HG03520 (cell line): ENCODE measurements at regions not wholly inside any gene's neighbourhood (a gene's known extent, or its start where the extent isn't known, plus 50 kb on each side); places are given as distances from the start of the nearest gene placed in this dataset.
"Not testable (repeated sequence)": the region's sequence is repeated elsewhere in the genome, so short reads cannot be mapped to it uniquely, and the experiment has no call there.

ENCODE experiments used
- ATAC-seq: cut with Tn5 transposase; IDR thresholded peaks from one replicate; pipeline ENCODE4 v1.9.1; 2021; ENCODE audit warnings: mild to moderate bottlenecking, moderate library complexity; ENCODE audit not compliant: unreplicated experiment

DNA sequence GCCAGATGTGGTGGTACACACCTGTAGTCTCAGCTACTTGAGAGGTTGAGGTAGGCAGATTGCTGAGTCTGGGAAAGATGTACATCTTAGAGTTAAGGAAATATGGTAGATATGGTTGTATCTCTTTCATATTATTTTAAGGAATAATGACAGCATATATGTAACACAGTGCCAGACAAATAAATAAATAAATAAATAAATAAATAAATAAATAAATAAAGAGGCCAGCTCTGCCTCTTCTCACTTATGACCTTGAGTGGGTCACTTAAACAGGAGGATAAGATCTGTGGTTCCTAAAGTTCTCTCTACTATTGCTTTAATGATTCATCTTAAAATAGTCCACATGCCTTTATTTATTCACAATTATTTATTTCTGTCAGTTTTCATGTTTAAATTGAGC lies 890.9 kb upstream of the TENM4 start:
- ATAC-seq, result no peak

DNA sequence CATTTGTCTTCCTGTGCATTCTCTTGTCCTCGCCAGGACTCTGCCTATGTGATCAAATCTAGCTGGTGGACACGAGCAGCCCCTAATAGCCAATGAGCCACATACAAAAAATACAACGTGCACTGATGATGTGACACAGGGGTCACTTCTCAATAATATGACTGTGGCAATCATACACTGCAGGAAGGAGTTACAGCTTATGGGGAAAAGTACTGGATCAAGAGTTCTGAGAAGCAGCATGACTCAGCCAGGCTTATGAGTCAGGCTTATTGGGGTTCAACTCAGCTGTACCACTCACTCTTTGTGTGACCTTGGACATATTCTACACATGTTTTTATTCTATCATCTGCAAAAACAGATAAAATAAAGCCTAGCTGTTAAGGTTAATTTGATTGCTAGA lies 889.4 kb upstream of the TENM4 start:
- no peak for ATAC-seq

DNA sequence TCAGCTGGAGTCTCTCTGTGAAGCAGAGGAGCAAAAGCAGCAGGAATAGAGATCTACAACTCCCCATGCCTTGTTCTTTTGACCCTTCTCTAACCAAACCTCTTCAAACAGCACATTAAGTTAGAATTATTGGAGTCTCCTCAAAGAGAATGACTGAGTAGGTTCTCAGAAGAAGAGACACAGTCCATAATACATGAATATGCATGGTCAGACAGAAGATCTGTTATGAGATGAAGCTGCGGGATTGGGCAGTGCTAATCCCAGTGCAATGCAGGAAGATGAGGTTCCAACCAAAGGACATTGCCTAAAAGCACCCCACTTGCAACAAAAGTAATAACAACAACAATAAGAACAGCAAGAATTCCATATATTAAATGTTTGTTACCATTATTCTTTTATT lies 887.9 kb upstream of the TENM4 start:
- ATAC-seq, result no peak

DNA sequence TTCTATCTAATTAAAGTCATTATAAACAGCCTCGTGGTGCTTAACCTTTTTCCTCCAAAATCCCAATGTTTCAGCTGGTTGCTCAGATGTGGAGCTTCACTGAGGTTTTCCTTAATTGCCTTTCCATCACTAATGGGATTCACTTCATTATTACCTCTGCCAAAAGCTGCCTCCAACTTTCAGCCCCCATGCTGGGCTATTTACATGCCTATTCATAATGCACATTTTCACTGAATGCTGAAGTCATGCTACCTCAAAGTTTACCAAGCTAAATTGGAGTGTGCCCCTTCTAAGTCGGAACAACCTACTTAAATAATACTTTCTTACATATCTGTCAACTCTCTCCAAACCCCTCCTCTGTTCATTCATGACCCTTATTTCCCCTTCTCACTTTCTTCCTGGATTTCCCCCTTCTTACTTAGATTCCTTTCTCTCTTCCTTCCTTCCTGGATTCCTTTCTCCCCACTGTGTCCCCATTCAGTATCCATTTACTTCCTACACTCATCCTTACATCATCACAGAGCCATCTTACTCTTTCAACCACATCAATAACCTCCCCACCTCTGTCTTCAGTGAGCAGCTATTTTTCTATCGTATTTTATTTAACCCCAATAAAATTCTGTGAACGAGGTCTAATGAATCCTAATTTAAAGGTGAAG lies 887.3 kb upstream of the TENM4 start:
- no peak for ATAC-seq

DNA sequence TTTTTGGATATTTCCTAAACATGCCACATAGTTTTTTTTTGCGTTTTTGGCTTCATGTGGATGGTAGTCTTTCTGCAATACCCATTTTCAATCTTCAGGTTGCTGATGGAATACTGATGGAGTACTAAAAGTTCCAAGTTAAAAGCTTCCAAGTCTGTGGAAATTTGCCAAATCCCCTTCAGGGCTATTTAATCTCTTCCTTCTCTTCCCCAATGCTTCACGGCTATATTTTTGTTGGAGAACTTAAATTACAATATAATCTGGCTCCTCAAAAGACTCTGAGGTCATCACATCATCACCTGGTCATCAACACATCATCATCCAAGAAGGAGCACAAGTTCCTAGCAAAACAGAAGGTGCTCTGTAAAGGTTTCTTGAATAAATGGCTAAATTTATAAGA lies 881.0 kb upstream of the TENM4 start:
- no peak for ATAC-seq

DNA sequence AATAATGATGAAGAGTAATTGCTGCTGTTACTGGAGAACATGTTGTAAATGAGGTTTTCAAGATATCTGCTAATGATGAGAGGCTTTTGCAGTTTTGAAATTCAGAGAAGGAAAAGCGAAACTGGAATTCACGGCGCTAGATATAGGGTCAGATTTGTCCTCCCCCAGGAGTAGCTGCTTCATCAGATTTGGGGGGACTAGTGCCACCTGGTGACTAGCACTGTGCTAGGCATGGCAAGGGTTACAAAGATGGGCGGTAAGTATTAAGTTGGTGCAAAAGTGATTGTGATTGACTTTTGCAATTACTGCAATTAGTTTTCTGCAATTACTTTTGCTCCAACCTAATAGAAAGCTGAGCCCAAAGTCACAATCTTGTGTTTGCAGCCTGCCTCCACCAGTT lies 879.9 kb upstream of the TENM4 start:
- no peak for ATAC-seq

DNA sequence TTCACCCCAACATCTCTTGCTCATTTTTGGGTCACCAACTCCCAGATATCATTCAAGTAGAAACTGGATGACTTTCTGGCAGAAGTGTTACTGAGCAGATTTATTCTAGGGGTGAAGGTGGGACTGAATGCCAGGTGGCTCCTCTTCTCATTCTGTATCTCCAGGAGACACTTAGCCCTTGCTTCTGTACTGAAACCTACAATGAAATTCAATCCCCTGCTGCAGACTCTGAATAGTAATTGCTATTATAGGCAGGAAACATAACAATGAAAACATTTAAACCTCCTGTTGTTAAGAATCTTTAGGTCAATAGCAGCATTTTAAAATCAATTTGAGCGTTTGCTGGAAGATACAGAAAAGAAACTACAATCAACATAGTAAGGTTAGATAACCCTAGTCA lies 879.4 kb upstream of the TENM4 start:
- no peak for ATAC-seq

DNA sequence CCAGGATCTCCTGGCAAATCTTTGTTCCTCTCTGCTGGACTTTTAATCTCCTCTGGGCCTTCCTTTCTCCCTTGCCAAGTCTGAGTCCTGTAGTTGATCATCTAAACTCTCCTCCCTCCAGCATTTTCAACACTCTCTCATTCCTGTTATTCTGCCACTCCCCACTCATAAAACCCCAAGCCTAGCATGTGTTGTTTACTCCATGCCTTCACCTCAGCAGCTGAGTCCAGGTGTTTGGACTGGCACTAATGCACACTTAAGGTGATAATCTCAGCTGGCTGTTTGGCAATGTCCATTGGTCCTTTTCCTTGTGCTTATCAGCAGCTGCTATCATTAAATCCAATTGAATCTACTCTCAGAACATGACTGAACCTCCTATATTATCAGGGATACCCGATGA lies 876.8 kb upstream of the TENM4 start:
- ATAC-seq, result no peak

DNA sequence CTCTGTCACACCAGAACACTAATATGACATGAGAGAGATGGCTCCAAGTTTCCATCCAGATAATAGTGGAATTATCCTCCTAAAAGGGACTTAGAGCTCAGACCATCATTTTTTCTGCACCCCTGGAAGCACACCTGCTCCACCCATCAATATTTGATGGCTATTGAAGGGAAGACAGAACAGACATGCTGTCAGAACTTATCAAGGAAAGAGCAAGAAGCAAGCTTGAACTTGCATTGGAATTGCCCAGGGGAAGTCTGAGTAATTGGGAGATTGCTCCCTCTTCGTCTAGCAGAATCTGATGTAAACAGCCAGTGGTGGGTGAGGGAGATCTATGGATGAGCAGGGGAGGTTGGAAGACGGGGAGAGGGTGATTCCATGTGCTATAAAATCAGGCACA lies 874.4 kb upstream of the TENM4 start:
- no peak for ATAC-seq

DNA sequence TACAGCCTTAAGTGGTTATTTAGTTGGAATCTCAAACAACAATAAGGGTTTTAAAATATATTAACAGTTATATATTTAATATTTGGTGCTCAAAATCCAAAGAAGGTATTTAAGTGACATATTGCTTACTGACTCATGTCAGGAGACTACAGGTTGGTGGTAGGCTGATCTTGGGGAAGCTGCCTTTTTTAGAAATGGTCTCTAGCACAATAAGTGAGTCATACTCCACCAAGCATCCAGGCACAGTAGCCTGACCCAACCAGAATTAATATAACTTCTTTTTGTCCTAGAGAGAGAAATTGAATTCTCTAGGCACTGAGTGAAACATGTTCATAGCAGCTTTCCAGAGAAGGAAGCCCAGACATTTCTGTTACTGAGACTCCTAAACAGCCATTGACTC lies 868.5 kb upstream of the TENM4 start:
- ATAC-seq, result no peak

DNA sequence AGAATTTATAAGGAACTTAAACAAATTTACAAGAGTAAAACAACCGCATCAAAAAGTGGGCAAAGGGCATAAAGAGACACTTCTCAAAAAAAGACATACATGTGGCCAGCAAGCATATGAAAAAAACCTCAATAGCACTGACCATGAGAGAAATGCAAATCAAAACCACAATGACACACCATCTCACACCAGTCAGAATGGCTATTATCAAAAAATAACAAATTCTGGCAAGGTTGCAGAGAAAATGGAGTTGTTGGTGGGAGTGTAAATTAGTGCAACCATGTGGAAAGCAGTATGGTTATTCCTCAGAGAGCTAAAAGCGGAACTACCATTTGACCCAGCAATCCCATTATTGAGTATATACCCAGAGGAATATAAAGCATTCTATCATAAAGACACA lies 866.8 kb upstream of the TENM4 start:
- no peak for ATAC-seq

DNA sequence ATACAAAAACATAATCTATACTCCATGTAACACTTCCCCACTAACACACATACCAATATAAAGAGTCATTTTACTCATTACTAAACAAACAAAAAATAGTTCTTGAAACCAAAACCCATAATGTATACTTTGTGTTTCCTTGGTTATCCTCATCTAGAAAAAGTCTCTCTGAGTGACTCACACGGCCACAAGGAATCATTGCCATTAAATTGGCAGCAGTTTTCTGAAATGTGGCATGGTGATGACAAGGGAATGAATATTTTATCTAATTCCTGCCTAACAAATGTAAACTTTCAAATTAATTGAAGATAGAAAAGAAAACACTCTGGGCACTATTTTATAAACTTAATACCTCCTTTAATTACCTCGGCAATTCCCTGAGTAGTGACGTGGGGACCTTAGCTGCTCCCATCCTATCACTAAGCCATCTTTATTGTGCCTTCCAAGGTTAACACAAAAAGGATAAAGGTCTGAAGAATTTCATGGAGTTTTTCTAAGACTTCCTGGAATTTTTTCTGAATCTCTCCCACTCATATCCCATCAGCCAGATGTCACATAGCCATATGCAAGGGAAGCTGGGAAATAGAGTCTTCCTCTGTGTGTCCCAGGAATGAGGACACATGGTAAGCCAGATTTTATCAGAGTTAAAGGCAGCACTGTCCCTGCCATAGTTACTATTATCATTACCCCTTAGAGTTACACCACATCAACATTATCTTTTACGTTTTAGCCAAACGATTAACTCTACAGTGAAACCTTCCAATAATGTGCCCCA lies 857.2 kb upstream of the TENM4 start:
- ATAC-seq, result no peak

DNA sequence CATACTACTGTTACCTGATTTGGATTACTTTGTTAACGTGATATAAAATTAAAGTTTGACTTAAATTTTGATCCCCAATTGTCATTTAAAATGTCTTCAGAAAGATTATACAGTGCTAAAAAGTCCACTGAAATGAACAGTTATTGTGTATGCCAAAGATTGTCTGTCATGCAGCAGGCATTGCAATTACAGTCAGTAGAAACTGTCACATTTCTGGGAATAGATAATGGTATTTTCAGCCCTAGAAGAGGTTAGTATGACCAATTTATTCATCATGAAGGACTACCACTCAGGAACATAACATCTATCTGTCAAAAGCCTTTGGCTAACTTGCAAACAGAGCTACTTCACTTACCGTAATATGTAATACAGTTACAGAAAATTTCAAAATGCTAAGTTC lies 852.5 kb upstream of the TENM4 start:
- no peak for ATAC-seq

DNA sequence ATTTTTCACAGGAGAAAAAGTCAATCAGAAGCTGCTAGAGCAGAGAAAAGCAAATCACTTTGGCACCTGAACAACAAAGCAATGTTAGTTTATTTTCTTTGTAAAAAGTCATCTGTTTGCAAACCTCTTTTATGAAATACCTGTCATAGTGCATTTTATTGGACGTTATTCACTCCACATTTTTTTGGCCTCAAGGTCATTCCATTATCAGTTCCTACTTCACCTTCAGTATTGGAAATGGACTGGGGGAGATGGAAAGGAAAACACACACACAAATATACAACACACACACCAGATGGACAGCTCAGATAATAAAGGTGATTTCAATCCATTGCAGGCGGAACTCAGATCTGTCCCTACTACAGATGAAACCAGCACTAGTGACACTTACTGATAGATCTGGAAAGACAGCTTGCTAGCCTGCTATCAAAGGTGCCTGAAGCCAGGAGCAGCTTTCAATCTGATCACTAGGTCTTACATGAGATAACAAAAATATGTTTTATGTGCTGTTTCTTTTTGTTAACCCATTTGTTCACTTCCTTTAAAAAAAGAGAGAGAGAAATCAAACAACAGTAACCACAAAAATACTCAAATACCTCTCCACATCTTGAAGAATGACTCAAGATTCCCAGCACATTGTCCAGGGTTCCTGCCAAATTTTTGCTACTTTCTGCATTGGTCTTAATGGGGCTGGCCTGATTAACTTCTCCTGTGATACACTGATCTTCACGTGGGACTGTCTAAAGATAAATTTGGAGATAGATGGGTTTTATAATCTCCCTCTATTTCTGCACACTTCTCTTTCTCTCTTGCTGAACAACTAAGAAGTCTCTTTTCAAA lies 844.3 kb upstream of the TENM4 start:
- ATAC-seq, result no peak

DNA sequence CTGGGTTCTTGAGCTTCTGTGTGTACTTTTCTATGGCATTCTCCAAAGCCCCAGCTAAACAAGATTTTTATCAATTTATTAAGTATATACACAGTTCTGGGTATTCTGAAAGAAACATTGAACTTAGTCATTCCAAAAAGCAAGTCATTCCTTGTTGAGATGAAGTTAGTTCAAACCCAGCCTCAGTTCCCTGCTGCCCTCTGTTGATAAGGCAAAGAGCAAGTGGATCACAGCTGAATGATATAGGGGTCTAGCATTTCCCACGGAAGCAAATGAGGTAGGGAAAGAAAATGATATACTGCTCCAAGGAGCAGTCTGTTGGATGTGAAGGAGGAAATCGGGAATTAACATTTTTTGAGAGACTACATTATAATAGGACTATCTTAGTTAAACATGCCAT lies 841.8 kb upstream of the TENM4 start:
- no peak for ATAC-seq

DNA sequence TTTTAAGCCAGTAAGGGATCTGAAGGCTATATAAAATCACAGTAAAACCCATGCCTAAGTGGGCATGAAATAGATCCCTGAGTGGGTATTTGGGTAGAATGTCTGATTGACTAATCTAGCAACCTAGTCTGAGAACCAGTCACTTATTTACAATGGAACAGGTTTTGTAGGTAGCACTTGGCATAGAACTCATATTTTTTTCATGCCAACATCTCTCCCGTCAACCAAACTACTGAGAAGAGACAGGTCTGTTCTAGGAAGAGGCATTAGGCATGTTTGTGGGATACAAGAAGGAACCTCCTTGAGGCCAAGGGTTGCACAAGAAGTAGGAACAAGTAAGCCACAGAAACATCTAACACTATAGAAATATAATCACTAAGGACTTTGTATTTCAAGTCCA lies 840.4 kb upstream of the TENM4 start:
- ATAC-seq, result no peak

DNA sequence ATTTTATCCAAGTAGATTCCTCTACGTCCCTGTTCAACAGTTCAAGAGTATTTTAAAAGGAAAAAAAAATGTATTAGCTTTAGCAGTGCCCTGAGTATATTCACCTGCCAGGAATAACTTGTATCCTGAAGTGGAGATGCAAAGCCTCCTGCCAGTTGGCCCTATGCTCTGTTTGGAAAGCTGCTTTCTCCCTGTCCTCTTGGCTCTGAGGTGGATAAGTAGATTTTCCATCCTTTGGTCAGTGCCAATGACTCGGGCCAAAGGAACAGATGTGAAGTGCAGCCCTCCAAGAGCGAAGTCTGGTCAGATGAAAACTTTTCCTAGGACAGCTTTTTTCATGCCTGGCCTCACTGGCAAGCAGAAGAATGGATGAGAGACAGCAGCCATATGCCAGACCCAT lies 839.9 kb upstream of the TENM4 start:
- no peak for ATAC-seq

DNA sequence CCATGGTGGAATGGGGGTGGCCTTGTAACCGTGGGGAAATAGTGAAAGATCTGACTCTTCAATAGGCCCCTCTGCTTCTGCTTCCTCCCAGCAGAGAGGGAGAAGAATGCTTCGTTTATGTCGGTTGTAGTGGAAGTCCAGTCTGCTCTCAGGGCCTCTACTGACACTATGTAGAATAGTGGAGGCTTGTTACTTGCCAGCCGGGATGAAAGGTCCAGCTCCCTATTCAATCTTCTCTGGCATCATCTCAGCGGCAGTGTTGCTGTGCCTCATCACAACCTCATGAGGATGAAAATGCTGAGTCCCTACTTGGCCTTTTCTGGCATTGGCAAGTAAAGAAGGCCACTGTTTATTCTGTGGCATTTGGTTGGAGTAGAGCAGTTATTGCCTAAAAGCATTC lies 820.9 kb upstream of the TENM4 start:
- ATAC-seq, result no peak

DNA sequence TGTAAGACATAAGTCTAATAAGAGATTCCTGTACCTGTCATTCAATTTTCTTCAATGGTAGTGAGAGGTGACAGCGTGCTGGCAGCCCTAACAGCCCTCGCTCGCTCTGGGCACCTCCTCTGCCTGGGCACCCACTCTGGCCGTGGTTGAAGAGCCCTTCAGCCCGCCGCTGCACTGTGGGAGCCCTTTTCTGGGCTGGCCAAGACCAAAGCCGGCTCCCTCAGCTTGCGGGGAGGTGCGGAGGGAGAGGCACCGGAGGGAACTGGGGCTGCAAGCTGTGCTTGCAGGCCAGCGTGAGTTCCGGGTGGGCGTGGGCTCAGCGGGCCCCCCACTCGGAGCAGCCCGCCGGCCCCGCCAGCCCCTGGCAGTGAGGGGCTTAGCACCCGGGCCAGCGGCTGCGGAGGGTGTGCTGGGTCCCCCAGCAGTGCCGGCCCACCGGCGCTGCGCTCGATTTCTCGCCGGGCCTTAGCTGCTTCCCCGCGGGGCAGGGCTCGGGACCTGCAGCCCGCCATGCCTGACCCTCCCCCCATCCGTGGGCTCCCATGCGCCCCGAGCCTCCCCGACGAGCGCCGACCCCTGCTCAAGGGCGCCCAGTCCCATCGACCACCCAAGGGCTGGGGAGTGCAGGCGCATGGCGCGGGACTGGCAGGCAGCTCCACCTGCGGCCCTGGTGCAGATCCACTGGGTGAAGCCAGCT lies 816.6 kb upstream of the TENM4 start:
- ATAC-seq, result not testable (repeated sequence)

DNA sequence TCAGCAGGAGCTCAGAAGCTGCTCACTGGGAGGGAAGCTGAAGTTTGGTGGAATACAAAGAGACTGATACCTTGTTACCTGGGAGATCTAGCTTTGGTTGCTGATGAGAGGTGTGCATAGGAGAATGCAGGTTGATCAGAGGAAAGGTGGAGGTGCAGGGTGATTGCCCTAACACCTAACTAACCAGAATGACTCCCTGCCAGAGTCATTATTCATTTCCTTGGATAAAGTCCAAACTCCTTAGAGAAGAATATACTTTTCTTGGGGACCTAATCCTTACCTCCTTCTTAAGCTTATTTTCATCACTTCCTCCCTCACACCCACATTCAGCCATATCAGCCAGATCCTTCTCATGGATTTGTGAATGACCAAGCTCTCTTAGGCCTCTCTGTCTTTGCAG lies 814.2 kb upstream of the TENM4 start:
- no peak for ATAC-seq

DNA sequence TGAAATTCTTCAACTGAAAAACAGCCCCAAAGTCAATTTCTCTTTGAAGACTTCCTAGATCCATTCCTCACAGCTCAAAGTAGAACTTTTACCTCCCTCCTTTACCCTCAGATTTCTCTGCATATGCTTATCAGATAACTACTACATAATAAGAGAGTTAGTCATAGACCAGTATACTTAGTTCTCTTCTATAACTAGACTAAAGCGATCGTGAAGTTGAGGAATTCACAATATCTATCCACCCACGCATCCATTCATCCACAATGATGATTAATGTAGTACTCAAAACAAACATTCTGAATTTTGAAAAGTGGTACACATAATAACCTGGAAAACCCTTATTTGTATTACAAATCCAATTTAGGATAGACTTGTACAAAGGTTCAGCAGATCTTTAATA lies 800.9 kb upstream of the TENM4 start:
- no peak for ATAC-seq
